ENCODE measurements at regions not wholly inside any gene's neighbourhood (a gene's known extent, or its start where the extent isn't known, plus 50 kb on each side); places are given as distances from the start of the nearest gene placed in this dataset.

GRCh38 chr7:106962751-106963150, 81.8 kb upstream of the PRKAR2B start:
- H2AFZ ChIP-seq (ENCODE audit: low read length) = no peak overlapping the region
- DNase-seq (ENCODE audit: low read depth in 1 of 2, low spot score in 2 of 2) (no peak), FAIRE-seq (no peak)
- no peaks in the 10 kb centered on the region for H3K9me3 ChIP-seq (ENCODE audit: insufficient read depth in 2 of 2, low read depth in 1 of 2, low read length in 1 of 2)
- H3K36me3 ChIP-seq (ENCODE audit: control insufficient read depth in 2 of 4, insufficient read depth in 4 of 4, low read length in 3 of 4) = no peaks in the 10 kb centered on the region
- no peak overlapping the region for H2BK120ac ChIP-seq (replicated peaks; ENCODE audit: low read depth, low read length)
- no peak overlapping the region for H4K5ac ChIP-seq (ENCODE audit: insufficient read length, low read depth, low read length)
- WGBS, 2 experiments (ENCODE audit: extremely low coverage in 1 of 2, insufficient coverage in 1 of 2, insufficient read length in 1 of 2, insufficient replicate concordance in 2 of 2, low coverage in 1 of 2, low lambda C conversion rate in 2 of 2, missing lambda C conversion rate in 1 of 2) = 88% methylated on average over 2 of the region's 2 CpGs; no CpG with 5 or more reads in 1 of the 2 experiments
- H3K9ac ChIP-seq (replicated peaks in 1 of 4; ENCODE audit: extremely low read depth in 1 of 4, low read depth in 3 of 4, low read length in 3 of 4) = no peak overlapping the region
- H2BK5ac ChIP-seq (ENCODE audit: low read depth, low read length) = no peak overlapping the region
- H3K4me2 ChIP-seq (ENCODE audit: insufficient read depth in 1 of 2, low read depth in 2 of 2, low read length in 2 of 2) = no peak overlapping the region
- H3K18ac ChIP-seq (ENCODE audit: extremely low read depth, low read length) = no peak overlapping the region
- no peak overlapping the region for H3K56ac ChIP-seq (replicated peaks; ENCODE audit: insufficient read length, low read depth, low read length)
- H2BK12ac ChIP-seq (ENCODE audit: low read depth, low read length) = no peak overlapping the region
- ChIA-PET CTCF (ENCODE audit: partially characterized antibody) (interaction anchor here (0.7 to 6.2 kb wide), 7 partner anchors 10 to 838 kb away, joined by 3 to 71 read pairs (median 5); no protein-coding TSS in a partner anchor), POLR2A (ENCODE audit: partially characterized antibody) (no interaction called here)
- no peaks in the 10 kb centered on the region for H3K27me3 ChIP-seq (replicated peaks in 1 of 4; ENCODE audit: control insufficient read depth in 3 of 4, extremely low read depth in 1 of 4, insufficient read depth in 3 of 4, low read length in 3 of 4)
- H2AK5ac ChIP-seq (ENCODE audit: low read depth, low read length) = no peak overlapping the region
- no peaks in the 10 kb centered on the region for H3K79me1 ChIP-seq (ENCODE audit: low read depth, low read length)
- H3K27ac ChIP-seq (ENCODE audit: low read depth, low read length) = no peak overlapping the region
- no peak overlapping the region for H4K91ac ChIP-seq (replicated peaks; ENCODE audit: insufficient read length, low read length)
- H4K20me1 ChIP-seq (replicated peaks in 1 of 2; ENCODE audit: control insufficient read depth in 1 of 2, insufficient read depth in 2 of 2, low read length in 2 of 2) = no peaks in the 10 kb centered on the region
- no peak overlapping the region for H3K4ac ChIP-seq (replicated peaks; ENCODE audit: insufficient read length, low read depth, low read length)
- no peaks in the 10 kb centered on the region for H3K79me2 ChIP-seq (ENCODE audit: control insufficient read depth in 1 of 2, insufficient read depth in 2 of 2, low read length in 2 of 2)
- H3K23me2 ChIP-seq (ENCODE audit: low read depth, low read length) = no peaks in the 10 kb centered on the region
- H3K14ac ChIP-seq (ENCODE audit: insufficient read length) = no peak overlapping the region
- no peak overlapping the region for H3K23ac ChIP-seq (ENCODE audit: insufficient read length)
- H2BK20ac ChIP-seq (ENCODE audit: low read length) = no peak overlapping the region
- no peak overlapping the region for H3K4me3 ChIP-seq (ENCODE audit: extremely low read depth in 1 of 4, insufficient read depth in 2 of 4, low read depth in 3 of 4, low read length in 4 of 4)
- H4K8ac ChIP-seq (ENCODE audit: extremely low read depth, insufficient read depth, low read length) = no peak overlapping the region
- H3K4me1 ChIP-seq (replicated peaks in 1 of 4; ENCODE audit: control insufficient read depth in 3 of 4, insufficient read depth in 4 of 4, low read length in 3 of 4) = peaks cover 0 to under 1% (median 0%) of the 10 kb centered on the region in 4 experiments; a peak in 1 of 7 replicates
- no peak overlapping the region for H2BK15ac ChIP-seq (ENCODE audit: low read length)
- TF ChIP-seq EP300 (IDR thresholded peaks at IDR 0.05; ENCODE audit: borderline replicate concordance in 1 of 2, low read depth in 2 of 2, low read length in 2 of 2) (no peak), CTCF (IDR thresholded peaks at IDR 0.05; ENCODE audit: control extremely low read depth in 1 of 3, insufficient read depth in 1 of 3, low read depth in 1 of 3, low read length in 3 of 3) (no peak), JUND (IDR thresholded peaks at IDR 0.05; ENCODE audit: low read length) (no peak), CBX5 (IDR thresholded peaks at IDR 0.05; ENCODE audit: low read depth, low read length) (no peak), SIX5 (IDR thresholded peaks at IDR 0.05; ENCODE audit: low read depth, low read length) (no peak), RBBP5 (IDR thresholded peaks at IDR 0.05; ENCODE audit: borderline replicate concordance, low read depth, low read length) (no peak), SRF (IDR thresholded peaks at IDR 0.05; ENCODE audit: low read depth, low read length) (no peak), RNF2 (IDR thresholded peaks at IDR 0.05; ENCODE audit: borderline replicate concordance, low read depth, low read length, missing control alignments, poor library complexity, severe bottlenecking) (no peak), CHD2 (IDR thresholded peaks at IDR 0.05; ENCODE audit: low read length) (no peak), EZH2 (IDR thresholded peaks at IDR 0.05; ENCODE audit: low read depth, low read length, severe bottlenecking) (no peak), JUN (IDR thresholded peaks at IDR 0.05; ENCODE audit: low read depth, low read length) (no peak), RXRA (IDR thresholded peaks at IDR 0.05; ENCODE audit: insufficient read depth, low read depth, low read length) (no peak)
